ENCODE measurements at regions not wholly inside any gene's neighbourhood (a gene's known extent, or its start where the extent isn't known, plus 50 kb on each side); places are given as distances from the start of the nearest gene placed in this dataset.

DNA sequence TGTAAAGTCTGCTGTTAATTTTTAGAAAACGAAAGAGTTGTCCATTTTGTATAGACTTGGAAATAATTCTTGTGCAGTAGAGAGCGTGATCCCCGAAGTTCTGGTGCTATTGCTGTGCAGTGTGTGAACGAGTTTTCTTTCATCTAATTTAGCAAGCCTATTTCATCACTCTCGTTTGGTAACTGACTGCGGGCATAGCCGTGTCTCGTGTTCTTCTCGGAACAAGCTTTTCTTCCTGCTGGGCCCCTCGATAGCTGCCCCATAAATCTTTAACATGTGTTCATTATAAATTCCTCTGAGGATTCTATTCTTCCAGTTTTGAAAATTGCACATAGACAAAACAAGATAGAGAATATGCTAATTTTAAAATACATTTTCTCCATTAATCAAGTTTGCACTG, 622.0 kb upstream of the PFKP start:
- DNase-seq (ENCODE audit: low read depth): no peak

DNA sequence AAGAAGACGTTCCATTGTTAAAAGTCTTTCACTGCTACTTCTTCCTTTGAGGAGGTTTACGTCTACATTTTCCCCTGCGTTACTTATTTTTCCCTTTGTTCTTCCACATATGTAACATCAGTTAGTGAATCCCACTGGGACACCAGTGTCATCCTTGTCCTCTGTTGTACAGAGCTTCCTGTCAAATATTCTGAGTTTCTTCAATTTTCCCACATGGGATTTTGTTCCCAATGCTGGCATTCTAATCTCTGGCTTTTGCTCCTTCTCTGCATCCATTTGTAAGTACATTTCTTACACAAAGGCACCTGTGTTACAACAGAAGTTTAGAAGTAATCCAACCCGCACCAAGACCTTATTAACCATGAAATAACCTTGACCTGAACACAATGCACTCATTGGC, 627.4 kb upstream of the PFKP start:
- no peak for DNase-seq (ENCODE audit: low read depth)

DNA sequence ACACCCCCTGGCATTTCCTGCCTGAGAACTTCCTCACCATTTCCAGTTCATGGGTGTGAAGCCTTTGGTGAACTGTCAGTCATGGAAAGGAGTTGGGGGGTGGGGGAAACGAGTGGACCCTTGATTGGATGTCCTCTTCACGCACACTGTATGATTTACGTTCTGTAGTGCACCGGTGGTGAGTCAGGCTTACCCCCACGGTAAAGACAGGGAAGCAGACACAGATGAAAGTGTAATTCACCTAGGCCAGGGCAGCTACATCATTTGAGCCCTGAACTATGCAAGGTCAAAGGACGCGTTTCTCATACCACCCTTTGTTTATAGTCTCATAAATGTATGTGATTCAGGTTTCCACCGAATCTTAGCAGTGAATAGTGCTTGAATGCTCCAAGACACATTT, 628.3 kb upstream of the PFKP start:
- no peak for DNase-seq (ENCODE audit: low read depth)

DNA sequence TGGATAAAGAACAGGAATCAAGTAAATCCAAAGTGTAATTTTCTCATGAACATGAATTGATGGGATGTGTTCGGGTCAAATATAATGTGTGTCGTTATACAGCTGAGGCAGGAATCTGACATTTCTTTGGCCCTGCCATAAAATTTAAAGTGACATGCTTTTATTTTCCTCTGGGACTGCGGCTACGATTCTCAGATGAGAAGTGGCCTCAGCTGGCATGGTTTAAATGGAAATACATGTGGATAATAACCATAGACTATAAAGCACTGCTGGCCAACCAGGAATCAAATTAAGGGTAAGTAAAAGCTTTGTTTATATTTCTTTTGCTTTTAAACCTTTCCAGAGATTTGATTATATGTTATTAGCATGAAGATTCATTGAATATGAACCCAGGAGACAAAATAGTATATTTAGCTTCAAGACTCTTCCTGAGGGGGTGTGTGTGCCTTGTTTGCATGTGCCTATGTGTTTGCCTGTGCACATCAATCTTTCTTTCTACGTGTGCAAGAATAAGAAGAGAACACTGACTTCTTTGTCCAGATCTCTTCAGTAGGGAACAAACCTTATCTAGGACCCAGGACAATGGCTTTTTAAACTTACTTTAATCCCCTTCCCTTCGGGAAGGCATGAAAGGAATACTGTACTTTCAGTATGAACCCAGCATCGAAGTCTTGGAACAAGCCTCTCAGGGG, 629.0 kb upstream of the PFKP start:
- DNase-seq (ENCODE audit: low read depth): no peak

DNA sequence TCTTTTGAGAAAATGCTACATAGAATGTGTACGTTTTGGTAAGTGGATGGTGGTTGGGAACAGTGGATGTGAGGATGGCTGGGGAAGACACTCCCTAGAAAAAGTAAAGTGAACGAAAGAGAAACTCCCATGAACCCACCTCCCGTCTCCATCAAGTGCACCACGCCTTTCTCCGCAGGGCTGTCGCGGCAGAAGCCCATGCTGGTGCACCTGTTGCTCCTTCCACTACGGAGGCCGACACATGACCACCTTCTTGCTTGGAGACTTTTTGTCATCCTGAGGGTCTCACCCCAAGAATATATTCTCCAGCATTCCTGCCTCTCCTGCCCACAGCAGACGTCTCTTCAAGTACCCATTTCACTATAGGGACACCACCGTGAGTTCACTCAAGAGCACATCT, 630.4 kb upstream of the PFKP start:
- no peak for DNase-seq (ENCODE audit: low read depth)

DNA sequence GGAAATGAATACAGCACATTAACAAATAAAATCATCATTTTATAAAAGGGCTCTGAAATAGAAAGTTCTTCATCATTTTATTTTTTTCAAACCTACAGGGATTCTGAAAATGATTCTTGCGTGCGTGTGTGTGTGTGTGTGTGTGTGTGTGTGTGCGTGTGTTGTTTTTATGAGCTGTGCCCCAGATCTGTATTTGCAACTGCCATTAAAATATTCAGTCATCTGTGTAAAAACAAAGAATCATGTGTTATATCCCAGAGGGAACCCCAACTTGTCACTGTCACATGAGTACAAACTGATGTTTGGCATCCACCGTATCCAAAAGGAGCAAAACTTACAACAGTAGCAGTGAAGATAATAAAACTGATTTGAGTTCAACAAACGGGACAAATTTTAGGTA, 635.4 kb upstream of the PFKP start:
- no peak for DNase-seq (ENCODE audit: low read depth)

DNA sequence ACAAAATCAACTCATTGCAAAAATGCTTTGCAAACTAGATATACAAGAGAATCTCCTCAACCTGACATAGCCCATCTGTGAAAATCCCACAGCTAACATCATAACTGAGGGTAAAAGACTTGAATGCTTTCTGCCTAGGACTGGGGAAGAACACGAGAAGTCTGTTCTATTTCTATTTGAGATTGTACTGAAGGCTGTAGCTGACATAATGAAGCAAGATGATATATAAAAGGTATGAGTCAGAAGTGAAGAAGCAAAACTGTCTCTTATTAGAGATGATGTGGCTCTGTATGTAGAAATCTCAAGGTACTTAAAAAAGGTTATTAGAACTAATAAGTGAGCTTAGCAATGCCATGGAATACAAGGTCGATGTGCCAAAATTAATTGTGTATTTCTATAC, 639.9 kb upstream of the PFKP start:
- DNase-seq (ENCODE audit: low read depth): no peak

DNA sequence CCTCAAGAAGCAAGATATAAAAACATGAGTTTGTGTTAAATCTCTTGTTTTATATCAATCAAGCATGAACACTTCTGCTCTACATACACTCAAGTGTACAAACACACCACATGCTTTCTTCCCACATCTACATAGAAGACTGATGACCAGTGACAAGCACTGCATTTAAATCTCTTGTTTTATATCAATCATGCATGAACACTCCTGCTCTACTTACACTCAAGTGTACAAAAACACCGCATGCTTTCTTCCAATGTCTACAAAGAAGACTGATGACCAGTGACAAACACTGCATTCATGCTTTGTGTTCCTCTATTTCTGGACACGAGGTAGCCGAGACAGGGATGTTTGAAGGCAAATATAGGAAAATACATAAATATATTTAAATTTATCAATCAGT, 642.0 kb upstream of the PFKP start:
- DNase-seq (ENCODE audit: low read depth): no peak

DNA sequence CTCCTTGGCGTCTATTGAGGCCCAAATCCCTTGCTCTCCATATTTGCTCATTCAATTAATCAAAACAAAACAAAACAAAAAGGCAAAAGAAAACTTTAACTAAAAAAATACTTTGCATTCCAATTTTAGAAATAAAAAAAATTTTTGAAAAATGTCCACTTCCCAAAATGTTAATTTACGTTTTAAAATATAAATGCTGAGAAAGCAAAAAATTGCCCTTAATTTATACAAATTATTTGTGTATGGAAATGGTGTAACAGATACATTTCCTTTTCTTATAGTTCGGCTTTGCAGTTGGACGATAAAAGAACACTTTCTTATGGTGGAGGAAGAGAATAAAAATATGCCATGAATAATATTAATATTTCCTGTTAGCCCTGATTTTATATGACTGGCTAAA, 652.8 kb upstream of the PFKP start:
- no peak for DNase-seq (ENCODE audit: low read depth)

DNA sequence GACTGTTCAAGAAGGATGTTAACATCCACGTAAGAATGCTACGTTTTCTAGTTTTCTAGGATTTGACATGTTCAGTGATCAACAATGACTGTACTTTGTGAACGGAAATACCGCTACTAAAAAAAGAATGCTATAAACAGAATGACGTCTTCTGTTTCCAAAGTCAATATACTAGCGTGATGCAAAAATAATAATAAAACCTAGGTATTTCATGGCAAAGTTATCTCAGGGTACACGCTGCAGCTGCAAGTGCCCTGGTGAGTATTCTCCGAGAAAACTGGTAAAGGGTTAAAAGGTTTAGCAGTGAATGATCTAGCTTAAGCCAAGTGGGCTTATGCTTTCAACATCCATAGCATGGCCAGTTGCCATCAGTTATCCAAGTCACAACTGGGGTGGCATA, 653.3 kb upstream of the PFKP start:
- DNase-seq (ENCODE audit: low read depth): no peak

DNA sequence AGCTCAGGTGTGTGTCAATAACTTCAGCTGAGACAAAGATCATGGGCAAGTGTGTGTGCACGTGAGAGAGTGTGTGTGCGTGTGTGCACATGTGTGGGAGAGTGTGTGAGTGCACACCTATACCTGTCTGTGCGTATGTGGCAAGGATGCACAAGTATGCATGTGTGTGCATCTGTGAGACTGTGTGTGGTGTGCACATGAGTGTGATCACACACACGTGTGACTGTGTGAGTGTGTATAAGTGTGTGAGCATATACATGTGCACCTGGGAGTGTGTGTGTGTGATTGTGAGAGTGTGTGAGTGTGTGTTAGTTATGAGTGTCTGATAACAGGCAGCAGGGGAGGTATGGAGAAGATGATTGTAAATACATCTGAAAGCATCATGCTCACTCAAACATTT, 657.3 kb upstream of the PFKP start:
- DNase-seq (ENCODE audit: low read depth): no peak

DNA sequence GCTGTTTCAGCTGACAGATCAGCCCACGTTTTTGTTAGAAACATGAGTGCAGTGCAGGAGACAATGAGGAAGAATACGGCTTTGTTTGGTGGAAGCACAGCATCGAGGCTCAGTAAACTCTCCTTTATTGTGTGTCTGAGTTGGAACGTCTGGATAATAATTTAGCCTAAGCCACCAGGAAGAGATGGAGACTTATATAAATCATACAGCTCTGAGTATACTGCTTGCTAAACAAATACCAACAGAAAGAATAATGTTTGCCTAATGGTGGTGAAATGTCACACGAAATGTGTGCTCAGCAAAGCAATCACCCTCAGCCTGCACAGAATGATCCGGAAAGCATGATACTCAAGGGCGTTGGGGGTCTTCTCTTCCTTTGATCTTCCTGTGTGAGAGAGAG, 664.1 kb upstream of the ADARB2 start:
- no peak for DNase-seq (ENCODE audit: low read depth)

DNA sequence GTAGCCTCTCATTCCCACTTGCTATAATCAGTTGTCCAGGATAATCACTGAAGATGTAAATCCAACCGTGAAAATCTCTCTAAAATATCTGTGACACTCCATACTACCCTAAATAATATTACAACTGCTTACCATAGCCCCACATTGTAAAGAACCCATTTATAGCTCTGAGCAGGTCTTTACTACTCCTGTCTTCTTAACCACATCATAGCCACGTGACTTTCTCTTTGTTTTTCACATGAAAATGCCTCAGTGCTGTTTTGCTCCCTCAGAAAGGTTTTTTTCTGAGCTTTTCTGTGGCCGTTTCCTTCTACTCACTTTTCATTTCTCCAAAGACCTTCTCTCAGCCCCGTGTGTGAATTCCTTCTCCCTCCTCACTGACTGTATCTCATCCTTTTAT, 662.2 kb upstream of the ADARB2 start:
- DNase-seq (ENCODE audit: low read depth): no peak

DNA sequence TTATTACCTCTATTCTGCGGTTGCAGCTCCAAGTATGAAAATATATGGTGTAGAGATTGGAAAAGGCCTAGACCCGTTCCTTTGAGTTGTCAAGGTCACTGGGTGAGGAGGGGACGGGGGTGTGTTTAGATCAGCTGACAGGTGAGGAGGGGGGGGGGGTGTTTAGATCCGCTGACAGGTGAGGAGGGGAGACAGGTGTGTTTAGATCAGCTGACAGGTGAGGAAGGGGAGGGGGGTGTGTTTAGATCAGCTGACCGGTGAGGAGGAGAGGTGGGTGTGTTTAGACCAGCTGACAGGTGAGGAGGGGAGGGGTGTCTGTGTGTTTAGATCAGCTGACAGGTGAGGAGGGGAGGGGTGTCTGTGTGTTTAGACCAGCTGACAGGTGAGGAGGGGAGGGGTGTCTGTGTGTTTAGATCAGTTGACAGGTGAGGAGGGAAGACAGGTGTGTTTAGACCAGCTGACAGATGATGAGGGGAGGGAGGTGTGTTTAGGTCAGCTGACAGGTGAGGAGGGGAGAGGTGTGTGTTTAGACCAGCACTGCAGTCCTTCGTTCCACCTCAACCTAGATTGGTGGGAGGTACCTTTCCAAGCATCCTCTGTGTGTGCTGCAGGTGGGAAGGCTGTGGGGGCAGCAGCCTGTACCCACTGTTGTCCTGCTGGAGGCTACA, 655.0 kb upstream of the ADARB2 start:
- no peak for DNase-seq (ENCODE audit: low read depth)

DNA sequence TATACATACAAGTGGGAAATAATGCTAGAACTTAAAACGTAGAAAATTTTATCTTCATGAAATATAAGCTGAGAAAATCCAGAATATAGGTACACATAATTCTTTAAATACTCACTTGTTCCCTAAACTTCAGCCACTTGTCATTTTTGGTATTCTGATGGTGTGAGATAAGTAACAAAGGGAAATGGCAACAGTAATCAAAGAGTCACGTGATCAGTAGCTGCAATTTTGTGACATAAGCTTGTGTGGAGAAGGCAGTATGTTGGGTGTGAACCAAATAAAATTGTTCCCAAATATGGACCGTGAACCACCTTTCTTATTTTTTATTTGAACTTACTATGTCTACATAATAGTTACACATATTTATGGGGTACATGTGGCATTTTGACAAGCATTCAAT, 650.3 kb upstream of the ADARB2 start:
- DNase-seq (ENCODE audit: low read depth): no peak

DNA sequence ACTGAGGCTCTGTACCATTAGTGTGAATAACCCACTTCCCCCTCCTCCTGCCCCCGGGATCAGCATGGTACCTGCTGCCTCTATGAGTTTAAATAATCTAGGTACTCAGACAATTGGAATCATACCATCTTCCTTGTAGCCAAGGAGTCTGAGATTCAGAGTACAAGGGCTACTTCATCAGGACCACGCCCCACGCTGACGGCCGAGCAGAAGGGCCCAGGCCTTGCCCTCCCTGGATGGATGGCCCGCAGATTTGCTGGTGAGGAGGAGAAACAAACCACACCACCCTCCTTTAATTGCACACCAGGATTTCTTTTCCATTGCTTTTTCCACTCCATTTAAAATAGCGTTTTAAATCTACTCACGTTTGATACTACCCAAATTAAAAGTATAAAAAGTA, 649.9 kb upstream of the ADARB2 start:
- DNase-seq (ENCODE audit: low read depth): no peak

DNA sequence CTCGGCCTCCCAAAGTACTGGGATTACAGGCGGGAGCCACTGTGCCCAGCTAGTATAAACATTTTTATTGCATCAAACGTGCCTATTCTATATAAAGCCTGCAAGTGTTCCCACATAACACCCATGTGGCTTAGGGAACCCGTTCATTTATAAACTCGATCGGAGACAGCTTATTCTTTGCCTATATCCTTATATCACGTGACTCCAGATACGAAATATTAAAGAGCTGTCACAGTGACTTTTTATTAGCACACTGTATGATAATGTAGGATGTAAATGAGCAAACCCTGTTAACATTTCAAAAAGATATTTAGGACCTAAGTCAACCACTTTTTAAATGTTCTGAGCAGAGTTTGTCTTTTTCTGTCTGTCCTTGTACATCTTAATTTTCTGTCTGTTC, 642.9 kb upstream of the ADARB2 start:
- DNase-seq (ENCODE audit: low read depth): no peak

DNA sequence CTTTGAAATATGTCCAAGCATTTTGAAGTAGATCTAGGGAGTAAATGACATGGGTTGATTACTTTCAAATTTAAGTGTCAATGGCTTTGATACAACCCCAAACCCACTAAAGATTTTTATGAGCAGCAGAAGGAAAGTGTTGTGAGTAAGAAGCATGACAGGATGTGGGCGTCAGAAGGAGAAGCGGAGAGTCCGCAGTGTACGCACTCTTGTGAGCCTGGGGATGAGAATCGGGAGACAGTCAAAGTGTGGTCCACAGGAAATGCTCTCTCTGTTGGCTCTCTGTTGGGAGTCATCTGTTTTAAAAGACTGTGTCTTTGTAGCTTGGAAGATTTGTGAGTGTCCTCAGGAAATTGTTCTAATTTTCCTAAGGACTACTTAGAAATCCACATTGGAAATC, 629.8 kb upstream of the ADARB2 start:
- no peak for DNase-seq (ENCODE audit: low read depth)

DNA sequence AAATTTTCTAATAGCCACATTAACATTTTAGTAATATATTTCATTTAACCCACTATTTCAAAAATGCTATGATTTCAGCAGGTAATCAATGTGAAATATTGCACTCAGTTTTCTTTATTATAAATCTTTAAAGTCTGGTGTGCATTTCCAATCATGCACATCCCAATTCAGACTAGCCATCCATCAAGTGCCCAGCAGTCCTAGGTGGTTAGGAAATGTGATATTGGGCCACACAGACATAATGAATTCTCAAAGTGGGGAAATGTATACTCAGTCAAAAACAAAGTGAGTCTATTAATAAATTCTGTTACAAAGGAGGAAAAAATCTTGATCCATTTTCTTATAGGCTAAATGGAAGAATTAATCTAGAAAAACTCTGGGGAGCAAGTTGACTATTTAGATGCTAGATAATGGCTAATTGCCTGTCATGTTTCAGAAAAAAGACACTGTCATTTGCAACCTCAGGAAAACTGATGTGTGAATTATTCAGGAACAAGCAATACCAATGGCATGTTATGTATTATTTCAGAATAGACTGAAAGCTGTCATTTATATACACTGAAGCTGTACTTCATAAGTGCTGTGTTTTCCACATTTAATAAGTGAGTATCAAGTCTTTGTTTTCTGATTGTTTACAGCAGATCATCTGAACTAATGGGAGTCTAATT, 629.1 kb upstream of the ADARB2 start:
- DNase-seq (ENCODE audit: low read depth): no peak

DNA sequence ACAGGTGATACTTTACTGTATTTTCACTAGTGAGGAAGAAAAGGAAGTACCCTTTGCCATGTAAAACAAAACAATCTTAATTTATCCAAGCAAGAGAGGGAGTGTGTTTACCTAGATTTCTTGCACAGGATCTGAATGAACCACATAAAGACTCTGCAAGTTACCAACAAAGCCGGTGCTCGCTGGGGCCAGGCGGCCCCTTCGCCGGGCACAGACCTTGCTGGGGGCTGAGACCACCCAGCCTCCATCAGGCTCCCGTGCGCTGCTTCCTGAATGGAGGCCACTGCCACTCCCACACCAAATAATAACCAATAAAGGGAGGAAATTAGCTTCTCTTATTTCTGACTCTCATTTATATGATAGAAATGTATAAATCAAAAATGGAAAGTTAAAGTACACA, 625.0 kb upstream of the ADARB2 start:
- no peak for DNase-seq (ENCODE audit: low read depth)

DNA sequence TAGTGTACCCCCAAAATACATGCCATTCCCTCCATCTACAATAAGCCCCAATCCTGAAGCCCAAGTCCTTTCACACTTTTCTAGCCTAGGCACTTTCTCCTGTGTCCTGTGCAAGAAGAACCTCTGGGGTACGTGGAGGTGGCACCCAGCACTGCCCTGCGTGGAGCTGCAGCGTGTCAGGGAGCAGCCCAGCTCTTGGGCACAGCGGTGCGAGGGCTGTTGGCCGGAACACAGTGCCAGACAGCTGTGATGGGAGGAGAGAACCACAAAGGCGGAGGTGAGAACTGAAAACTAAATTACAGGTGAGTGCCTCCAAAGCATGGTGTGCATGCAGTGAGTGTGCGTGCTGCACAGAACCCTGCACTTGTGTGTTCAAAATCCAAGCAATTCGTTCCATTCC, 621.3 kb upstream of the ADARB2 start:
- no peak for DNase-seq (ENCODE audit: low read depth)

DNA sequence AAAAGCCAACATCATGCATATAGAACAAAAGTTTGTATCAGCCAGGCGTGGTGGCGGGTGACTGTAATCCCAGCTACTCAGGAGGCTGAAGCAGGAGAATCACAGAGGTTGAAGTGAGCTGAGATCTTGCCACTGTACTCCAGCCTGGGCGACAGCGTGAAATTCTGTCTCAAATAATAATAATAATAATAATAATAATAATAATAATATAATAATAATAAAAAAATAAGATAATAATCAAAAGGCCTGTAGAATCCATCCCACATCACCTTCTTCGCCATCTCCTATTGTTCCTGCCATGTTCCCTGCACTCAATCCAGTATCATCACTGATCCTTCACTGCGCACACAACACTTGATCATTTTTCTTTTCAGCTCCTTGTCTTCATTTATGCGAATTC, 619.3 kb upstream of the ADARB2 start:
- DNase-seq (ENCODE audit: low read depth): no peak

DNA sequence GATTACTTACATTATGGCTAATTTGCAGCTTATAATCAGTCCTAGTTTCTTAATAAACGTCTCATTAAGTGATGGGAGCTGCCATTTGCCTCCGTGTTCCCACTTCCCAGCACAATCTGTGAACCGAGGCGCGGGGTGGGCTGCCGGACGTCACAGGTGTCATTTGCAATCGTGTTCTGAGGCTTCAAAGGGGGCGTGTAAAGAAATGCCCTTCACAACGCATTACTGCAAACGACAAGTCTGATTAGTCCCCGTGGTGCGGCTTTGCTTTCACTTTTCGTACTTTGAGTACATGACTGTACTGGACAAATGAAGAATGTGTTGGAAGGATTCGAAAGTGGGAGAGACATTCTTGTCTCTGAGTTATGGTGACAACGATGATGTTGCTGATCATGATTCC, 614.2 kb upstream of the ADARB2 start:
- no peak for DNase-seq (ENCODE audit: low read depth)

DNA sequence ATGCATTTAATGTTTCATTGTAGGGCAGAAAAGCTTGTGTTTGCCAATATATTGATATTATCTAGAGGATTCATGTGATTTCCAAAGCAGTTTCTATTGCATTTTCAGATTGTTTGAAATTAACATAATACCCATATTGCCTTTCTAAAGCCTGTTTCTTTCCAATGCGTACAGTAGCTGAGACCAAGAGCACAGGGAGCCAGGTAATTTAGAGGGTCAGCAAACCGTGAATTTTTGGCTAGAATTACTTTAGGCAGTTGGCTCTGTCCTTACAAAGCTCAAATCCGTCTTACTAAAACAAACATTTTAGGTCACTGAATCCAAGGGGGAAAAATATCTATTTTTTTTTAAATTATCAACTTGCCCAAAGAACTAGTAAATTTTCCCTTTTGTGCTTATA, 604.9 kb upstream of the ADARB2 start:
- DNase-seq (ENCODE audit: low read depth): no peak

Measured in EH (cell line).